Renal cortical epithelial cell (primary cell): ENCODE measurements at regions not wholly inside any gene's neighbourhood (a gene's known extent, or its start where the extent isn't known, plus 50 kb on each side); places are given as distances from the start of the nearest gene placed in this dataset.

ENCODE experiments used
- DNase-seq: peaks from one replicate; pipeline ENCODE4 v3.0.0-alpha.2; 2011; ENCODE audit warnings: low read depth

DNA sequence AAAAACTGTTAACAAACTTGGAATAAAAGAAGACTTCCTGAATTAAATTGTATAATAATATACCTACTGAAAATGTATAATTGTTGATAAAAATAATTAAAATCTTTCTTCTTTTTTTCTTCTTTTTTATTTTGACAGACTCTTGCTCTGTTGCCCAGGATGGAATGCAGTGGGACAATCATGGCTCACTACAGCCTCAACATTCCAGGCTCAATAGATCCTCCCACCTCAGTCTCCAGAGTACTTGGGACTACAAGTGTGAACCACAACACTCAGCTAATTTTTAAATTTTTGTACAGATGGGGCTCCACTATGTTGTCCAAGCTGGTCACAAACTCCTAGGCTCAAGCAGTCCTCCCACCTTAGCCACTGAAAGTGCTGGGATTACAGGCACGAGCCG lies 1063.8 kb upstream of the CNTN5 start:
- no peak for DNase-seq

GRCh38 chr11:97961431-97961830 lies 1059.3 kb upstream of the CNTN5 start:
- DNase-seq = no peak

DNA sequence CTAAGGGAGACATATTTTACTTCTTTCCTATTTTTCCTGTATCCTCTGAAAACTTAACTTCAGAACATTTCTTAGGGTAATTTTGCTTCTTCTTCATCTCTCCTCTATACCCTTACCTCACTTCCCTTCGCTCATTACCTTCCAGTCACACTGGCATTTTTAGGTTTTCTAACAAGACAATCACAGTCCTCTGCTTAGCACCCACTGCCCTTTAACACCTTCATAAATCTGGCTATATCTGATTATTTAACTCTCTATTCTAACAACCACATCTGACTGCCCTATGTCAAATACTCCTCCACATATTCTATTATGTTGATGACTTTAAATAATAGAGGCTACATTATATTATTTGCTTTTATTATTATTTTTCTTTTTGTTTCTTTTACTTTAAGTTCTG lies 1058.0 kb upstream of the CNTN5 start:
- no peak for DNase-seq

DNA sequence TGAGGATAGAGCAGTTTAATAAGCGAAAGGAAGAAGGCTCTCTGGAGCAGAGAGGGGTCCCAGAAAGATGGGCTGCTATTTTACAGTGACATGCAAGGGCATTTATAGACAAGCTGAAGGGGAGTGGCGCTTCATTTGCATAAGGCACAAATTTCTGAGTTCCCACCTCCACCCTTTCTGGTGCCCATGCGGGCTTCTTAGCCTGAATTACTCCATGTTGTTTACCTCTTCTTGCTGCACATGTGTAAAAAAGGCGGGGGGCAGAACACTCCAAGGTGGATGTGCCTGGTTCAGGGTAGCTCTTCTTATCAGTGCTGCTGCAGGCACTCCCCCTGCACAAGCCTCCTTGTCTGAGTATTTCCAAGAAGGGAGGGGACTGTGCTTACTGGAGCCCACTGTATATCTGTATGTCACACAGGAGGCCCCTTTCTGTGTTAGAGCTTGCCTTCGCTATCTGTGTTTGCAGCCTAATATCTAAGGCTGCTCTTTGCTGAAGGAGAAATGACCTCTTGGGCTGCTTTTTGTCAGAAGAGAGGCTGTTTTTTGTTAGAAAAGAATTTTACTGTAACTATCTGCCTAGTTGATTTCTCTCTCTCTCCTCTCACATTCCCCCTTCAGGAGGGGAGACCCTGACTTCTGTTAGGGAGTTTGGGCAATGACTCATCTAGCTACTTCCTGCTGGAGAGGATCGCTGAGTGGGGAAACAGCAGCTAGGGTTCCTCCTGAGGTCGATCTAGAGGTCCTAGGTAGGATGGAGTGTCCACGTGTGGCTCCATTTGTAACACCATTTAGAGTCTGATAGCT lies 1057.0 kb upstream of the CNTN5 start:
- DNase-seq = no peak

GRCh38 chr11:97964332-97965004 lies 1056.3 kb upstream of the CNTN5 start:
- DNase-seq = no peak

- DNase-seq = peak; percentile 77
Observed at GRCh38 chr11:97965849-97966646, 1054.7 kb upstream of the CNTN5 start.

GRCh38 chr11:97966901-97967300 lies 1053.8 kb upstream of the CNTN5 start:
- no peak for DNase-seq

- DNase-seq = no peak
Observed at GRCh38 chr11:97968071-97968470, 1052.7 kb upstream of the CNTN5 start.

GRCh38 chr11:97972731-97973130 lies 1048.0 kb upstream of the CNTN5 start:
- DNase-seq = no peak

GRCh38 chr11:97973352-97973857 lies 1047.3 kb upstream of the CNTN5 start:
- no peak for DNase-seq

- no peak for DNase-seq
Observed at GRCh38 chr11:97974798-97975498, 1045.8 kb upstream of the CNTN5 start.

DNA sequence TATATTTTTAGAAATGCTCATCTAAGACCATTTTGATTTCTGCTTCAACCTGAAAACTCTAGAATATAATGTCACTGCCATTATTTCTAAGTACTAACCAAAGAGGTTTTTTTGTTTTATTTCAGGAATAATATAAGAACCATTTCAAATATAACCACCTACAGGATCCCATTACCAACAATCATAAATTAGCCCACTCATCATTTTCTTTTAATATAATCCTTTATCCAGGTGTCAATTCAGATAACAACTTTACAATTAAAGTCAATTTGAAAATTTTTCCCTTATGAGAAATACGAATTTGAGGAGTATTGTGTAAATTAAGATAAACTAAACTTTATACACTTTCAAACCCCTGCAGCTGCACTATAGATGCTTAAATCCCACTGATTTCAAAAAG lies 1043.0 kb upstream of the CNTN5 start:
- DNase-seq = no peak

- DNase-seq = peak; percentile 56
Observed at GRCh38 chr11:97979741-97980140, 1041.0 kb upstream of the CNTN5 start.

GRCh38 chr11:97982512-97982911 lies 1038.2 kb upstream of the CNTN5 start:
- DNase-seq = no peak

- no peak for DNase-seq
Observed at GRCh38 chr11:97989121-97989520, 1031.6 kb upstream of the CNTN5 start.

DNA sequence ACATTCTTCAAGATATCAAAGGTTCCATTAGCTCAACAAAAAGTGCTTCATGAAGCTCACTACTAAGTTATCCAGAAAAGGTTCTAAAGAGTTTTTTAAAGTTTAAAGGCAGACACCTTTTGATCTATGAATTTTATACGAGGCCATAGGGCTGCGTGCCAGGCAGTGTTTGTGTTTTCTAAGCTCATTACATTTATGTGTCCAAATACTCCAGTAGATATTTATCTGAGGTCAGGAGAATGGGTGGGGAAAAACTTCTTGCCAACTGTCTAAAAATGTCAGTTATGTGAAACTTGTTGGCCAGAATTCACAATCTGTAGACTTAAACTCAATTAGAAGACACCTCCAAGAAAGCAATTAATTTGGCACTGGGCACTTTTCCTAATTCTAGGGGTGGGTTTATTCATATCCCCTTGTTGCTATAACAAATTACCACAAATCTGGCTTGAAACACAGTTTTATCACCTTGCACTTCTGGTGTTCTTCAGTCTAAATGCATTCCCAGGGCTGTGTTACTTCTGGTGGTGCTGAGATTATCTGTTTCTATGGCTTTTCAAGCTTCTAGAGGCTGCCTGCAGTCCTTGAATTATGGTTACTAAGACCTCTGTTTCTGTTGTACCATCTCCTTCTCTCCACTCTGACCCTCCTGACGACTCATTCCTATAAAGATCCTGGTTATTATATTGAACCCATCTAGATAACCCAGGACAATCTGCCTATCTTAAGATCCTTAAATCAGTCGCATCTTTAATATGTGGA lies 1030.4 kb upstream of the CNTN5 start:
- DNase-seq = no peak

DNA sequence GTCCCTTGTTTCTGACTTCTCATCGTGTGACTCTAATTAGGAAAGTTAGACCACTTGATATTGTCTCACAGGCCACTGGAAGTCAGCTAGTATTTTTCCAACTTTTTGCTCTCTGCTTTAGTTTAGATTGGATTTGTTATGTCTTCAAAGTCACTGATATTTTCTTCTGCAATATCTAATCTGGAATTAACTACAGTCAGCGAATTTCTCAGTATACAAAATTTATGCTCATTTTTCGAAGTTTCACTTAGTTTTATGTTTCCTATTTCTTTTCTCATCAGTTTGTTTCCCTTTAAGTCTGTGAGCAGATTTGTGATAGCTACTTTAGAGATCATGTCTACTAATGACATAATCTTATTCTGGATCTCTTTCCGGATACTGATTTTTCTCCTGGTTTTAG lies 1027.2 kb upstream of the CNTN5 start:
- DNase-seq = no peak

DNA sequence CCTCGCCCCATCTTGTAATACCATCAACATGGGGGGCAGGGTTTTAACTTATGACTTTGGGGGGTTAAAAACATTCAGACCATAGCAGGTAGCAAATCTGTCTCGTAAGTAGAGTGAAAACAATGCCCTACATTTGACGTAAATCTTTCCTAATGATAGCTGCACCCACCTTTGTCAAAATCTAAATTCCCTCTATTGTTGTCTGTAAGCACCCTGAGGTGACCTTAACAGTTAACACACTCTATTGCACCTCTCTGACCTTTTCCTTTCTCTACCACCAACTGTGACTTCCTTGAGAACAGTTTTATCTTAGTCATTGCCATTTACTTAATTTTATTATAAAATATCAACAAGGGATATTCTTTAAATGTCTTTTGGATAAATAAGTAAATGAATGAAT lies 1024.9 kb upstream of the CNTN5 start:
- no peak for DNase-seq

DNA sequence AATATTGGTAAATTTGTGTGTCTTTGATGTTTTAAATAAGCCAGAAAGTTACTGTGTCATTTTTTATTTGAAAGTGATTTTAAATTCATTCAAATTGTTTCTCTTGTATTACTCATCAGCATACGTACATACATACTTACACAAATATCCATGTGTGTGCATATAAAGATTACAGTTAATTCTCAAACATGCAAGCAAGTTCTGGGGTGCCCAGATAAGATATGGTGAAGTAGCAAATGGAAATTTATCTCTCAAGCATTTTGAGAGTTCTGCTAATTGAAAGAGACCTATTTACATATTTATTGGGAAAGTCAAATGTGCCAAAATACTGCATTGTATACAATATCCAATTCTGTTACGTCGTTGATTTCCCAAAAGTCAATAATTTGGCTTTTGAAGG lies 1024.0 kb upstream of the CNTN5 start:
- no peak for DNase-seq

DNA sequence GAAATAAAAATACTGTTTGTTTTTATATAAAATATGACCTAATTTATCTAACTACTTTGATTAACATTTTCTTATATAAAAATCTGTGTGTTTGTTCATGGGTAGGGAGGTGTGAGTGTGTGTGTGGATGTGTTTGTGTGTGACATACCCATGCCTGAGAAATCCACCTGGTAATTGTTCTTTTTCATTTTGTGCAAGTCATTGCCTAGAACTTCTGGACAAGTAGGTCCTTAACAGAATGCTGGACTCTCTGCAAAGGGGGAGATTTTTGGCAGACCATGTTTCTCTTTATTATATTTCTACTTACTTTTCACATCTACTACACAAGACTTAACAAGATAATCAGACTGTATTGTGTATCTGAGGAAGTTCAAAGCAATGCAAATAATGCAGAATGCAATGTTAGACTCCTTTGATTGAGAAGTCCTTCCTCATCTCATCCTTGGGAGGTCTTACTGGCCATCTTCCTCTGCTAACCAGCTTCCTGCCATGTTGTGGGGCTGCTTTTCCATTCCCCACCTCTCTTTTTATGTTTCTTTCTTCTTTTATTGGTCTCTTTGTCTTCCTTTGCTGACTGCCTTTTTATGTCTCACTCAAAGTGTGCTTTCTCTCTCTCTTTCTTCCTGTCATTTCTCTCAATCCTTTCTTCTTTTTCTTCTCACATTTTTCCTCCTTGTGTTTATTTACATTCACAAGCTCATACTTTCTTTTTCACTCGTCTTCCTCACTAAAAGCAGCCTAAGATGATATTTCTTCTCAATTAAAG lies 1017.0 kb upstream of the CNTN5 start:
- no peak for DNase-seq
